ENCODE measurements at regions not wholly inside any gene's neighbourhood (a gene's known extent, or its start where the extent isn't known, plus 50 kb on each side); places are given as distances from the start of the nearest gene placed in this dataset.

- H3K4me3 ChIP-seq (replicated peaks; ENCODE audit: low read depth, low read length) = no peak overlapping the region
- no peak for TF ChIP-seq CTCF (IDR thresholded peaks at IDR 0.05; ENCODE audit: low read depth, low read length, missing control alignments)
- no peak for DNase-seq (ENCODE audit: extremely low read depth, low read depth)
Observed at GRCh38 chr5:165859251-165859650, 2353.8 kb downstream of the MAT2B start.

- no peak overlapping the region for H3K4me3 ChIP-seq (replicated peaks; ENCODE audit: low read depth, low read length)
- TF ChIP-seq CTCF (IDR thresholded peaks at IDR 0.05; ENCODE audit: low read depth, low read length, missing control alignments) = no peak
- DNase-seq (ENCODE audit: extremely low read depth, low read depth) = no peak
Observed at GRCh38 chr5:165863239-165863638, 2357.8 kb downstream of the MAT2B start.

GRCh38 chr5:165871291-165871690 lies 2365.9 kb downstream of the MAT2B start:
- TF ChIP-seq CTCF (IDR thresholded peaks at IDR 0.05; ENCODE audit: low read depth, low read length, missing control alignments) = no peak
- DNase-seq (ENCODE audit: extremely low read depth, low read depth) = no peak
- no peak overlapping the region for H3K4me3 ChIP-seq (replicated peaks; ENCODE audit: low read depth, low read length)

GRCh38 chr5:165874851-165875250 lies 2369.4 kb downstream of the MAT2B start:
- no peak overlapping the region for H3K4me3 ChIP-seq (replicated peaks; ENCODE audit: low read depth, low read length)
- no peak for TF ChIP-seq CTCF (IDR thresholded peaks at IDR 0.05; ENCODE audit: low read depth, low read length, missing control alignments)
- DNase-seq (ENCODE audit: extremely low read depth, low read depth) = no peak

- TF ChIP-seq CTCF (IDR thresholded peaks at IDR 0.05; ENCODE audit: low read depth, low read length, missing control alignments) = no peak
- no peak overlapping the region for H3K4me3 ChIP-seq (replicated peaks; ENCODE audit: low read depth, low read length)
- DNase-seq (ENCODE audit: extremely low read depth, low read depth) = no peak
Observed at GRCh38 chr5:165876538-165876937, 2371.1 kb downstream of the MAT2B start.

- no peak for TF ChIP-seq CTCF (IDR thresholded peaks at IDR 0.05; ENCODE audit: low read depth, low read length, missing control alignments)
- DNase-seq (ENCODE audit: extremely low read depth, low read depth) = no peak
- H3K4me3 ChIP-seq (replicated peaks; ENCODE audit: low read depth, low read length) = no peak overlapping the region
Observed at GRCh38 chr5:165877475-165877874, 2372.1 kb downstream of the MAT2B start.

- H3K4me3 ChIP-seq (replicated peaks; ENCODE audit: low read depth, low read length) = no peak overlapping the region
- no peak for DNase-seq (ENCODE audit: extremely low read depth, low read depth)
- TF ChIP-seq CTCF (IDR thresholded peaks at IDR 0.05; ENCODE audit: low read depth, low read length, missing control alignments) = no peak
Observed at GRCh38 chr5:165881259-165881658, 2375.8 kb downstream of the MAT2B start.
